Breast epithelium (tissue), 3 donors: ENCODE measurements at regions not wholly inside any gene's neighbourhood (a gene's known extent, or its start where the extent isn't known, plus 50 kb on each side); places are given as distances from the start of the nearest gene placed in this dataset.

ENCODE experiments used
- POLR2AphosphoS5 ChIP-seq, 3 donors: sonication (generic); formaldehyde crosslinking; IDR thresholded peaks; one replicate each; pipeline ENCODE4 v1.6.1; 2017; ENCODE audit warnings: antibody characterized with exemption in 3 of 3
- TF ChIP-seq, protein P1 (sequence below), 3 donors: fragments of 450-650 bp; IDR thresholded peaks; one replicate each; pipeline ENCODE4 v1.5.1; 2016 to 2017; ENCODE audit warnings: antibody characterized with exemption in 3 of 3, mild to moderate bottlenecking in 3 of 3, moderate library complexity in 3 of 3

GRCh38 chr6:144820270-144820669 is 535.1 kb downstream of the UTRN start:
- TF ChIP-seq POLR2AphosphoS5 (IDR thresholded peaks at IDR 0.05) = no peak
- TF ChIP-seq, protein P1, sequence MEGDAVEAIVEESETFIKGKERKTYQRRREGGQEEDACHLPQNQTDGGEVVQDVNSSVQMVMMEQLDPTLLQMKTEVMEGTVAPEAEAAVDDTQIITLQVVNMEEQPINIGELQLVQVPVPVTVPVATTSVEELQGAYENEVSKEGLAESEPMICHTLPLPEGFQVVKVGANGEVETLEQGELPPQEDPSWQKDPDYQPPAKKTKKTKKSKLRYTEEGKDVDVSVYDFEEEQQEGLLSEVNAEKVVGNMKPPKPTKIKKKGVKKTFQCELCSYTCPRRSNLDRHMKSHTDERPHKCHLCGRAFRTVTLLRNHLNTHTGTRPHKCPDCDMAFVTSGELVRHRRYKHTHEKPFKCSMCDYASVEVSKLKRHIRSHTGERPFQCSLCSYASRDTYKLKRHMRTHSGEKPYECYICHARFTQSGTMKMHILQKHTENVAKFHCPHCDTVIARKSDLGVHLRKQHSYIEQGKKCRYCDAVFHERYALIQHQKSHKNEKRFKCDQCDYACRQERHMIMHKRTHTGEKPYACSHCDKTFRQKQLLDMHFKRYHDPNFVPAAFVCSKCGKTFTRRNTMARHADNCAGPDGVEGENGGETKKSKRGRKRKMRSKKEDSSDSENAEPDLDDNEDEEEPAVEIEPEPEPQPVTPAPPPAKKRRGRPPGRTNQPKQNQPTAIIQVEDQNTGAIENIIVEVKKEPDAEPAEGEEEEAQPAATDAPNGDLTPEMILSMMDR (IDR thresholded peaks at IDR 0.05) = no peak
